PC-9 (cell line): ENCODE measurements at regions not wholly inside any gene's neighbourhood (a gene's known extent, or its start where the extent isn't known, plus 50 kb on each side); places are given as distances from the start of the nearest gene placed in this dataset.

Source experiments
- BruUV-seq: library from RNA; stranded (reverse); fragments of 400-500 nt; replicated peaks from 2 replicates; lab custom pipeline; 2021; lab: Mats Ljungman, UMichigan
- CTCF ChIA-PET: fragments of 300-600 bp; sonication (Branson Sonifier 250); formaldehyde crosslinking; loops from one replicate; lab custom pipeline; 2022; ENCODE audit warnings: antibody characterized with exemption; lab: Charles Lee
- POLR2A ChIA-PET: fragments of 300-600 bp; sonication (Branson Sonifier 250); formaldehyde crosslinking; loops from one replicate; lab custom pipeline; 2022; ENCODE audit warnings: antibody characterized with exemption; ENCODE audit not compliant: unreplicated experiment; lab: Charles Lee
- DNase-seq, 2 experiments: peaks; one replicate each; pipeline versions ENCODE4 v3.0.0 to v3.0.0-alpha.2; 2015 to 2022; ENCODE audit warnings: mixed read lengths in 1 of 2
- H2AFZ ChIP-seq: fragments of 200-600 bp; sonication (generic); 2 replicates; pipeline ENCODE4 v1.8.1; 2017; ENCODE audit warnings: antibody characterized with exemption
- H3F3A ChIP-seq: fragments of 200-600 bp; sonication (generic); 2 replicates; pipeline ENCODE4 v1.8.1; 2017; ENCODE audit warnings: antibody characterized with exemption, mild to moderate bottlenecking, low read depth; ENCODE audit not compliant: insufficient read depth
- H3K27ac ChIP-seq: fragments of 200-600 bp; sonication (generic); 2 replicates; pipeline ENCODE4 v1.6.1; 2016; ENCODE audit warnings: mixed run types
- H3K27me3 ChIP-seq: fragments of 200-600 bp; sonication (generic); 2 replicates; pipeline ENCODE4 v1.6.1; 2016; ENCODE audit warnings: low read depth, mixed run types; ENCODE audit not compliant: insufficient read depth
- H3K36me3 ChIP-seq: fragments of 200-600 bp; sonication (generic); 2 replicates; pipeline ENCODE4 v1.6.1; 2016; ENCODE audit warnings: low read depth, mixed run types
- H3K4me1 ChIP-seq: fragments of 200-600 bp; sonication (generic); replicated peaks from 2 replicates; pipeline ENCODE4 v1.6.1; 2016; ENCODE audit warnings: mixed run types; ENCODE audit not compliant: insufficient read depth
- H3K4me2 ChIP-seq: fragments of 200-600 bp; sonication (generic); 2 replicates; pipeline ENCODE4 v1.6.1; 2017; ENCODE audit warnings: mixed run types
- H3K4me3 ChIP-seq: fragments of 200-600 bp; sonication (generic); 2 replicates; pipeline ENCODE4 v1.6.1; 2016; ENCODE audit warnings: mixed run types
- H3K79me2 ChIP-seq: fragments of 200-600 bp; sonication (generic); 2 replicates; pipeline ENCODE4 v1.6.1; 2017; ENCODE audit warnings: low read depth, mixed run types
- H3K9me2 ChIP-seq: fragments of 200-600 bp; sonication (generic); 2 replicates; pipeline ENCODE4 v1.8.1; 2017; ENCODE audit warnings: mild to moderate bottlenecking; ENCODE audit not compliant: insufficient read depth
- H3K9me3 ChIP-seq: fragments of 200-600 bp; sonication (generic); 2 replicates; pipeline ENCODE4 v1.8.1; 2016; ENCODE audit warnings: low read depth; ENCODE audit not compliant: insufficient read depth
- H4K20me1 ChIP-seq: fragments of 200-600 bp; sonication (generic); 2 replicates; pipeline ENCODE4 v1.8.1; 2017; ENCODE audit not compliant: insufficient read depth
- EZH2 ChIP-seq: fragments of 200-600 bp; sonication (generic); IDR thresholded peaks from 2 replicates; pipeline ENCODE4 v1.8.0; 2017; ENCODE audit warnings: antibody characterized with exemption, low read depth
- intact Hi-C: fragments of 100-400 bp; cut with micrococcal nuclease; formaldehyde crosslinking; loops from one replicate; pipeline ENCODE4 v1.10.0; 2022; ENCODE audit not compliant: unreplicated experiment
- TF ChIP-seq, protein P1 (sequence below): fragments of 200-600 bp; sonication (generic); conservative IDR thresholded peaks from 2 replicates; pipeline ENCODE4 v1.6.1; 2017; ENCODE audit warnings: mixed run types, antibody characterized with exemption, mild to moderate bottlenecking, moderate library complexity

- CTCF ChIA-PET = no interaction called here
Observed at GRCh38 chr22:48737461-48738203, 1090.0 kb downstream of the BRD1 start.

GRCh38 chr22:48736593-48737460 is 1090.8 kb downstream of the BRD1 start:
- intact Hi-C loops = no loop called here
- Histone ChIP-seq H4K20me1 (peaks cover 3% of the 10 kb centered on the region; the same call in 1 of the 2 replicates), H3K9me2 (no peaks in the 10 kb centered on the region), H3K4me3 (no peak overlapping the region), H3K9me3 (no peaks in the 10 kb centered on the region), H3K4me1 (no peaks in the 10 kb centered on the region), H3F3A (no peaks in the 10 kb centered on the region), H3K27me3 (peaks cover 100% of the 10 kb centered on the region), H3K4me2 (no peak overlapping the region), H2AFZ (no peak overlapping the region), H3K79me2 (no peaks in the 10 kb centered on the region), H3K27ac (no peak overlapping the region), H3K36me3 (no peaks in the 10 kb centered on the region)
- ChIA-PET CTCF (no interaction called here), POLR2A (no interaction called here)
- TF ChIP-seq, protein P1, sequence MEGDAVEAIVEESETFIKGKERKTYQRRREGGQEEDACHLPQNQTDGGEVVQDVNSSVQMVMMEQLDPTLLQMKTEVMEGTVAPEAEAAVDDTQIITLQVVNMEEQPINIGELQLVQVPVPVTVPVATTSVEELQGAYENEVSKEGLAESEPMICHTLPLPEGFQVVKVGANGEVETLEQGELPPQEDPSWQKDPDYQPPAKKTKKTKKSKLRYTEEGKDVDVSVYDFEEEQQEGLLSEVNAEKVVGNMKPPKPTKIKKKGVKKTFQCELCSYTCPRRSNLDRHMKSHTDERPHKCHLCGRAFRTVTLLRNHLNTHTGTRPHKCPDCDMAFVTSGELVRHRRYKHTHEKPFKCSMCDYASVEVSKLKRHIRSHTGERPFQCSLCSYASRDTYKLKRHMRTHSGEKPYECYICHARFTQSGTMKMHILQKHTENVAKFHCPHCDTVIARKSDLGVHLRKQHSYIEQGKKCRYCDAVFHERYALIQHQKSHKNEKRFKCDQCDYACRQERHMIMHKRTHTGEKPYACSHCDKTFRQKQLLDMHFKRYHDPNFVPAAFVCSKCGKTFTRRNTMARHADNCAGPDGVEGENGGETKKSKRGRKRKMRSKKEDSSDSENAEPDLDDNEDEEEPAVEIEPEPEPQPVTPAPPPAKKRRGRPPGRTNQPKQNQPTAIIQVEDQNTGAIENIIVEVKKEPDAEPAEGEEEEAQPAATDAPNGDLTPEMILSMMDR = no peak
- no peak; the same call in 1 of the 2 replicates for TF ChIP-seq EZH2
- no TSS peak for BruUV-seq
- DNase-seq = no peak

More at GRCh38 chr22:48737461-48738203, 1090.0 kb downstream of the BRD1 start:
- Histone ChIP-seq H3K4me3 (no peak overlapping the region), H3K4me1 (no peaks in the 10 kb centered on the region), H2AFZ (no peak overlapping the region), H4K20me1 (peaks cover 3% of the 10 kb centered on the region; the same call in 1 of the 2 replicates), H3K4me2 (no peak overlapping the region), H3K27ac (no peak overlapping the region), H3K79me2 (no peaks in the 10 kb centered on the region), H3K27me3 (peaks cover 100% of the 10 kb centered on the region), H3K36me3 (no peaks in the 10 kb centered on the region), H3F3A (no peaks in the 10 kb centered on the region), H3K9me2 (no peaks in the 10 kb centered on the region), H3K9me3 (no peaks in the 10 kb centered on the region)
- POLR2A ChIA-PET = no interaction called here
- BruUV-seq = no TSS peak
- DNase-seq = no peak
- intact Hi-C loops = no loop called here
- TF ChIP-seq, protein P1 = no peak
- no peak for TF ChIP-seq EZH2

DNA sequence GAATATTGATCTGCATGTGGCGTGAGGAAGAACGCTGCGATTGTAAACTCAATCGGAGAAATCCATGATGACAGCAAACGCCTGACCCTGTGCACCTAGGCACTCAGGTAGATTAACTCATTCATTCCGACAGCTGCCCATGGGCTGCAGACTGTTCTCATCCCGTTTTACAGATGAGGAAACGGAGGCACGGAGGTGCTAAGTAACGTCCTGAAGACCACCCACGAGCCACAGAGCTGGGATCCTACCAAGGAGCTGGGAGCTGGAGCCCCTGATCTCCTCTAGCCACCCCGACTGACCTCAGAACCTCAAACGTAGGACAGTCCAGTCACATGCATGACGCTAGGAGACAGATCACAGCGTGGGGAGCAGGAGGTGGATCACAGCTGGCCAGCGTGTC is 1092.7 kb downstream of the BRD1 start:
- peaks cover 100% of the 10 kb centered on the region for H3K27me3 ChIP-seq
- CTCF ChIA-PET = no interaction called here
- H3F3A ChIP-seq = no peaks in the 10 kb centered on the region
- no peak overlapping the region for H3K4me2 ChIP-seq
- POLR2A ChIA-PET = no interaction called here
- intact Hi-C loops = no loop called here
- BruUV-seq = no TSS peak
- H4K20me1 ChIP-seq = peaks cover 3% of the 10 kb centered on the region
- no peaks in the 10 kb centered on the region for H3K9me3 ChIP-seq
- no peak for TF ChIP-seq EZH2
- TF ChIP-seq, protein P1 = no peak
- no peaks in the 10 kb centered on the region for H3K4me1 ChIP-seq
- no peaks in the 10 kb centered on the region for H3K9me2 ChIP-seq
- no peak overlapping the region for H2AFZ ChIP-seq
- DNase-seq = peak in 1 of 2 experiments; percentile 9
- no peak overlapping the region for H3K4me3 ChIP-seq
- no peak overlapping the region for H3K27ac ChIP-seq
- H3K36me3 ChIP-seq = no peaks in the 10 kb centered on the region
- no peaks in the 10 kb centered on the region for H3K79me2 ChIP-seq
